ENCODE measurements at regions not wholly inside any gene's neighbourhood (a gene's known extent, or its start where the extent isn't known, plus 50 kb on each side); places are given as distances from the start of the nearest gene placed in this dataset.

- no peaks in the 10 kb centered on the region for H4K20me1 ChIP-seq (ENCODE audit: insufficient read depth, low read length)
- no peaks in the 10 kb centered on the region for H3K9me2 ChIP-seq (replicated peaks; ENCODE audit: insufficient read depth, low read length)
- TF ChIP-seq CTCF (IDR thresholded peaks at IDR 0.05; ENCODE audit: low read length) (no peak), EZH2 (optimal IDR thresholded peaks at IDR 0.05; ENCODE audit: low read depth, low read length) (no peak), EZH2phosphoT487 (IDR thresholded peaks at IDR 0.05; ENCODE audit: low read length) (no peak)
- H3K27ac ChIP-seq (ENCODE audit: low read length): no peak overlapping the region
- DNase-seq: no peak
- H3K79me2 ChIP-seq (ENCODE audit: low read length): no peaks in the 10 kb centered on the region
- H3K9ac ChIP-seq (ENCODE audit: low read length): no peak overlapping the region
- no peaks in the 10 kb centered on the region for H3K27me3 ChIP-seq (replicated peaks; ENCODE audit: insufficient read depth, low read length)
- H3K4me1 ChIP-seq (ENCODE audit: low read length): no peaks in the 10 kb centered on the region
- no peaks in the 10 kb centered on the region for H3K36me3 ChIP-seq (replicated peaks; ENCODE audit: insufficient read depth, low read length)
- no peaks in the 10 kb centered on the region for H3F3A ChIP-seq (ENCODE audit: insufficient read depth, low read length)
- H3K4me3 ChIP-seq (ENCODE audit: low read length): no peak overlapping the region
- no peak overlapping the region for H2AFZ ChIP-seq (ENCODE audit: low read length)
- no peaks in the 10 kb centered on the region for H3K9me3 ChIP-seq (replicated peaks; ENCODE audit: insufficient read depth, low read length)
- H3K4me2 ChIP-seq (ENCODE audit: low read depth, low read length): no peak overlapping the region
These were observed 669.9 kb upstream of the PKN2 start for GRCh38 chr1:88014131-88014530.

GRCh38 chr1:88016947-88017346 is 667.1 kb upstream of the PKN2 start:
- Histone ChIP-seq H3K9me3 (replicated peaks; ENCODE audit: insufficient read depth, low read length) (no peaks in the 10 kb centered on the region), H4K20me1 (ENCODE audit: insufficient read depth, low read length) (no peaks in the 10 kb centered on the region), H3K4me3 (ENCODE audit: low read length) (no peak overlapping the region), H3K27ac (ENCODE audit: low read length) (no peak overlapping the region), H3K9ac (ENCODE audit: low read length) (no peak overlapping the region), H3K9me2 (replicated peaks; ENCODE audit: insufficient read depth, low read length) (no peaks in the 10 kb centered on the region), H3K36me3 (replicated peaks; ENCODE audit: insufficient read depth, low read length) (no peaks in the 10 kb centered on the region), H3K4me2 (ENCODE audit: low read depth, low read length) (no peak overlapping the region), H3K4me1 (ENCODE audit: low read length) (no peaks in the 10 kb centered on the region), H3K27me3 (replicated peaks; ENCODE audit: insufficient read depth, low read length) (no peaks in the 10 kb centered on the region), H3F3A (ENCODE audit: insufficient read depth, low read length) (no peaks in the 10 kb centered on the region), H3K79me2 (ENCODE audit: low read length) (no peaks in the 10 kb centered on the region), H2AFZ (ENCODE audit: low read length) (no peak overlapping the region)
- TF ChIP-seq EZH2phosphoT487 (IDR thresholded peaks at IDR 0.05; ENCODE audit: low read length): no peak
- no peak for DNase-seq

- H3F3A ChIP-seq (ENCODE audit: insufficient read depth, low read length): no peaks in the 10 kb centered on the region
These were observed 662.5 kb upstream of the PKN2 start for GRCh38 chr1:88021529-88021928.

More at GRCh38 chr1:88021529-88021928, 662.5 kb upstream of the PKN2 start:
- Histone ChIP-seq H3K9me2 (replicated peaks; ENCODE audit: insufficient read depth, low read length) (no peaks in the 10 kb centered on the region), H4K20me1 (ENCODE audit: insufficient read depth, low read length) (no peaks in the 10 kb centered on the region), H3K36me3 (replicated peaks; ENCODE audit: insufficient read depth, low read length) (no peaks in the 10 kb centered on the region), H3K79me2 (ENCODE audit: low read length) (no peaks in the 10 kb centered on the region), H3K4me3 (ENCODE audit: low read length) (no peak overlapping the region), H3K9ac (ENCODE audit: low read length) (no peak overlapping the region), H3K9me3 (replicated peaks; ENCODE audit: insufficient read depth, low read length) (no peaks in the 10 kb centered on the region), H3K27me3 (replicated peaks; ENCODE audit: insufficient read depth, low read length) (no peaks in the 10 kb centered on the region), H3K27ac (ENCODE audit: low read length) (no peak overlapping the region), H3K4me2 (ENCODE audit: low read depth, low read length) (no peak overlapping the region), H3K4me1 (ENCODE audit: low read length) (no peaks in the 10 kb centered on the region), H2AFZ (ENCODE audit: low read length) (no peak overlapping the region)
- TF ChIP-seq CTCF (IDR thresholded peaks at IDR 0.05; ENCODE audit: low read length) (no peak), EZH2phosphoT487 (IDR thresholded peaks at IDR 0.05; ENCODE audit: low read length) (no peak), EZH2 (optimal IDR thresholded peaks at IDR 0.05; ENCODE audit: low read depth, low read length) (no peak)
- no peak for DNase-seq
